GM12873 (cell line): ENCODE measurements at regions not wholly inside any gene's neighbourhood (a gene's known extent, or its start where the extent isn't known, plus 50 kb on each side); places are given as distances from the start of the nearest gene placed in this dataset.

Source experiments
- CTCF ChIP-seq: IDR thresholded peaks from 2 replicates; pipeline ENCODE4 v1.5.1; 2012; ENCODE audit warnings: low read depth, mild to moderate bottlenecking, moderate library complexity, low read length, control low read depth; ENCODE audit not compliant: insufficient read depth; ENCODE audit errors: missing control alignments

DNA sequence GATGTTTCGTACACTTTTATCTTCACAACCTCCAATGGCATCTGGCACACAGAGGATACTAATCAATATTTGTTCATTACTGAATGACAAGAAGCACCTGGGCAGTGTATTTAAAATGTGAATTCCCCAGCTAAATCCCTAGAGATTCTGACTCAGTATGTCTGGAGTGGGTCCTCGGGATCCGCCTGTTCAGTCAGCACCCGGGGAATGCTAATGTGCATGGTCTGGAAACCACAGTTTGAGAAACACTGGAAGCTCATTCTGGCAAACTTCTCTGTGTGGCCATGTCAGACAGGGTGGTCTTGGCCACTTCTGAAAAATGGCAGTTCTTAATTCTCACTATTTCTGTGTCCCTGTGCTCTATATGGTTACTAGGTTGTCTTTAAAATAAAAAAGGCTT lies 138.8 kb upstream of the VCX start:
- no peak for TF ChIP-seq CTCF

DNA sequence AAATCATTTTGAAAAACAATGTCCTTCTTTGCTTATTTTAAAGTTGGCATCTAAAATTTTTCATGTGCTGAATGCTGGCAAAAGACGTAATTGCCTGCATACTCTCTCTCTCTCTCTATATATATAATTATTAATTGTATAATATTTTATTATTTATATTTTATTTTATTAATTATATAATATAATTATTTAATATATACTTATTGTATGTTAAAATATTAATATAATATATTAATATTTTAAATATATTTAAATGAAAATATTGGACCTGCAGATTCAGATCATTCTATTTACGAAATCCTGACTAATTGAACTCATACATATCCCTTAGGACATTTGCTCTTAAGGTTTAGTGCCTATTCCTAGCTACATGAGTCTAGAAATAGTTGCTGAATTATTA lies 144.7 kb upstream of the VCX start:
- TF ChIP-seq CTCF, result no peak

- TF ChIP-seq CTCF, result no peak
Measured at GRCh38 chrX:7690842-7691241, 152.1 kb upstream of the VCX start.

- TF ChIP-seq CTCF, result no peak
Measured at GRCh38 chrX:7689791-7690412, 153.1 kb upstream of the VCX start.

GRCh38 chrX:7680181-7680580 lies 162.8 kb upstream of the VCX start:
- TF ChIP-seq CTCF, result no peak

- no peak for TF ChIP-seq CTCF
Measured at GRCh38 chrX:7654316-7654715, 188.7 kb upstream of the VCX start.

- no peak for TF ChIP-seq CTCF
Measured at GRCh38 chrX:7647831-7648230, 195.1 kb upstream of the VCX start.
